Astrocyte (in vitro differentiated cells and primary cell): ENCODE measurements at regions not wholly inside any gene's neighbourhood (a gene's known extent, or its start where the extent isn't known, plus 50 kb on each side); places are given as distances from the start of the nearest gene placed in this dataset.

Experiments used
- EZH2 ChIP-seq: IDR thresholded peaks from 2 replicates; pipeline ENCODE4 v1.6.1; 2012; ENCODE audit warnings: mild to moderate bottlenecking, low read length, inconsistent platforms; ENCODE audit not compliant: insufficient read depth
- TF ChIP-seq, protein P1 (sequence below): IDR thresholded peaks from 2 replicates; pipeline ENCODE4 v1.5.1; 2011; ENCODE audit warnings: low read depth, mild to moderate bottlenecking, inconsistent platforms, low read length, moderate library complexity; ENCODE audit not compliant: insufficient read depth

DNA sequence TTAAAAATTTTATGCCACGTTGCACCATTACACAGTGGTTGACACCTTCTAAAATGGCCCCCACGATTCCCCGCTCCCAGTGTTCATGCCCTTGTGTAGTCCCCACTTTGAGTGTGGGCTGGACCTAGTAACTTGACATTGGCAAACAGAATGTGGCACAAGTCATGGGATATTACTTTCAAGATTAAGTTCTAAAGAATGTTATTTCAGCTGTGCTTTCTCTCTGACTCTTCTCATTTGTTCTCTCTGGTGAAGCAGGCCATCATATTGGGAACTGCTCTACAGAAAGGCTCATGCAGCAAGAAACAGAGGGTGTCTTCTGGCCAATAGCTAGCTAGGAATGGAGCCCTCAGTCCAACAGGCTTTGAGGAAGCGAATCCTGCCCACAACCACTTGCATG, 67.1 kb downstream of the ATXN3L start:
- TF ChIP-seq, protein P1, sequence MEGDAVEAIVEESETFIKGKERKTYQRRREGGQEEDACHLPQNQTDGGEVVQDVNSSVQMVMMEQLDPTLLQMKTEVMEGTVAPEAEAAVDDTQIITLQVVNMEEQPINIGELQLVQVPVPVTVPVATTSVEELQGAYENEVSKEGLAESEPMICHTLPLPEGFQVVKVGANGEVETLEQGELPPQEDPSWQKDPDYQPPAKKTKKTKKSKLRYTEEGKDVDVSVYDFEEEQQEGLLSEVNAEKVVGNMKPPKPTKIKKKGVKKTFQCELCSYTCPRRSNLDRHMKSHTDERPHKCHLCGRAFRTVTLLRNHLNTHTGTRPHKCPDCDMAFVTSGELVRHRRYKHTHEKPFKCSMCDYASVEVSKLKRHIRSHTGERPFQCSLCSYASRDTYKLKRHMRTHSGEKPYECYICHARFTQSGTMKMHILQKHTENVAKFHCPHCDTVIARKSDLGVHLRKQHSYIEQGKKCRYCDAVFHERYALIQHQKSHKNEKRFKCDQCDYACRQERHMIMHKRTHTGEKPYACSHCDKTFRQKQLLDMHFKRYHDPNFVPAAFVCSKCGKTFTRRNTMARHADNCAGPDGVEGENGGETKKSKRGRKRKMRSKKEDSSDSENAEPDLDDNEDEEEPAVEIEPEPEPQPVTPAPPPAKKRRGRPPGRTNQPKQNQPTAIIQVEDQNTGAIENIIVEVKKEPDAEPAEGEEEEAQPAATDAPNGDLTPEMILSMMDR: no peak
- no peak for TF ChIP-seq EZH2
